Medulla oblongata (tissue), 1 donor: ENCODE measurements at regions not wholly inside any gene's neighbourhood (a gene's known extent, or its start where the extent isn't known, plus 50 kb on each side); places are given as distances from the start of the nearest gene placed in this dataset.
"Not testable (repeated sequence)": the region's sequence is repeated elsewhere in the genome, so short reads cannot be mapped to it uniquely, and the experiment has no call there.

Experiments
- DNase-seq: peaks from one replicate; pipeline ENCODE4 v3.0.0-alpha.2; 2015; ENCODE audit errors: extremely low spot score

DNA sequence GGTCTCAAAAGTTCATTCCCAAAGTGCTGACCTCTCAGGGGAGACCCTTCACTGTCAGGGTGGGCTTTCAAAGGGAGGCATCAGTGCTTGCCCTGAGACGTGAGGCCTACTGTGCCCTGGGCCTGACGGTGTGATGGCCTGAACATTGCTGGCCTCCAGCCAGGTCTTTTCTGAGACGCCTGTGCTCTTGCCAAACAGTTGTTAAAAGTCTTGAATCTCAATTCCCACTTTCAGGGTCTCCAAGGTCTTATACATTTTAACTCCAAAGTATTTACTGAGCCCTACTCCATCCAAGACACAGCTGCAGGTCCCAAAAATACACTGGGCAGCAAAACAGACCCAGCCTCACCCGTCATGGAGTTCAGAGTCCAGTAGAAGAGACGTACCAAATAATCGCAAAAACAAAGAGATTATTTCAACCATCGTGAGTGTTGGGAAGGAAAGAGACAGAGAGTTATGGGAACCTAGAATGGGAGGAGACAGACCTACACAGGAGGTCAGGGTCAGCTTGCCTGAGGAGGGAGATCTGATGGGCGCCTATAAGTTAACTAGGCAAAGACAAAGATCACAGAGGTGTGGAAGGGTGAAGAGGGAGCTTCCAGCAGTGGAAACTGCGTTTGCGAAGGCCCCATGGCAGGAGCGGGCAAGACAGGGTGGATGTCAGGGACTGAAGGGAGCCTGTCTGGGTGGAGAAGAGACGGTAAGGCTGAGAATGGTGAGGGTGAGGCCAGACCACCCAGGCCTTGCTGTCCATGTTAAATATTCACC lies 446.3 kb downstream of the PREX1 start:
- no peak for DNase-seq

DNA sequence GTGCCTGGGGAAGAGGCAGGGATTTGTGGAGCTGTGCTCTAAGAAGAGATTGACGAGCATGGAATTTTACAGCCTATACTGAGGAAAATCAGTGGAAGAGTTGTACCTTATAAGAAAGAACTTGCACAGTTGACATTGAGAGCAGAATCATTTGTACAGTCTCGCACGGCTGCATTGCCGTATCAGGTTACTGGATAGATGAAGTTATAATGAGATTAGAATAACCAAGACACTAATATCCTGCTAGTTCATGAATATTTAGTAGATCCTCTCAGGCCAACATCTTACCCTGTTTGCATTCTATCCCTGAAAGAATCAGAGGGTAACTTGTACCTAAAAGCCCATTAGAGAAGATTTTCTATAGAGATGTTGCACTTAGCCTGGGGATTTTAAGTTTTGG lies 447.1 kb downstream of the PREX1 start:
- no peak for DNase-seq

GRCh38 chr20:48378976-48379675 lies 448.7 kb downstream of the PREX1 start:
- DNase-seq = no peak

GRCh38 chr20:48377940-48378339 lies 449.9 kb downstream of the PREX1 start:
- DNase-seq = no peak

GRCh38 chr20:48375804-48376203 lies 452.0 kb downstream of the PREX1 start:
- no peak for DNase-seq

- no peak for DNase-seq
Observed at GRCh38 chr20:48374991-48375595, 452.7 kb downstream of the PREX1 start.

GRCh38 chr20:48374031-48374907 lies 453.5 kb downstream of the PREX1 start:
- DNase-seq = peak; percentile 45

DNA sequence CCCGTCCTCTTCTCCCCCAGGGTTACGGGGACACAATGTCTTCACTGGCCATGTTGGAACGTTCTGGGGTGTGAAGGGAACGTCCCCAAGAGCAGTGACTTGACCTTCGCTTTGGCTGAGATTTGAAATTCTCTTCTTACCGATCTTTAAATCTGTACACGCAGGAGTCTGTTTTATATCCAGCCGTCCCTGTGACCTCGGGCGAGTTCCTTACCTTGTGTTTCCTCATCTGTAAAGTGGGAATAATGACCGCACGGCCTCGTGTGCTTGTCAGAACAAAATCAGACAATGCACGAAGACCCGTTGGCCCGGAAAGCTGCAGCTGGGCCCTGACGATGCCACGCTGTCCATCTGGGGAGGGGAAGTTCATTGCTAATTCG lies 454.3 kb downstream of the PREX1 start:
- no peak for DNase-seq

DNA sequence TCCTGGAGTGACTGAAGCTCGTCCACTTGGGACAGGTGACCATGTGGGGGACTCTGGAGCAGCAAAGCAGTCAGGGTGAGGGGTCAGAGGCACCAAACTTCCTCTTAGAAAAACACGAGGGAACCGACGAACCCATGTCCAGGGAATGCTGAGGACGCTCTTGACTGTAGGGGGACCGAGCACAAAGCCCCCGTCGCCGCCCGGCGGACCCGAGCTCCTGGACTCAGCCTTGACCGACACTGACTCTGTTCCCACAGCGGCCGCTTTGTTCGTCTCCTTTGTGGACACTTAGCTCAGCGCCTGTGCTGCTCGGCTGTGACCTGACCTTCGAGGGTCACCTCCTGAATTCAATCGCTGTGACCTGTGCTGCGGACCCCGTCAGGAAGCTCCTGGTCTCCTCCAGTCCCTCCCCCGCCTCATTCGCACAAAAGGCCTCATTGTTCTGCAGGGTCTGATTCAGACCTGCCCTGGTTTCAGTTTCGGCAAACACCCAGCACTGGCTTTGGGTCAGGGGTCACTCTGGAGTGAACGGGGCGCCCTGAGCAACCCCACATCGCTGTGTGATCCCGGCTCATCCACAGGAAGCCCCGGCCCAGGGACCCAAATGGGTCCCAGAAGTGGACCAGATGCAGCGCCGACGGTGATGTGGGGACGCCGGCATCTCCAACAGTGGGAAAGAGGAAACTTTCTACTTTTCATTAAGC lies 454.8 kb downstream of the PREX1 start:
- DNase-seq = not testable (repeated sequence)

- DNase-seq = no peak
Observed at GRCh38 chr20:48371211-48371610, 456.6 kb downstream of the PREX1 start.

DNA sequence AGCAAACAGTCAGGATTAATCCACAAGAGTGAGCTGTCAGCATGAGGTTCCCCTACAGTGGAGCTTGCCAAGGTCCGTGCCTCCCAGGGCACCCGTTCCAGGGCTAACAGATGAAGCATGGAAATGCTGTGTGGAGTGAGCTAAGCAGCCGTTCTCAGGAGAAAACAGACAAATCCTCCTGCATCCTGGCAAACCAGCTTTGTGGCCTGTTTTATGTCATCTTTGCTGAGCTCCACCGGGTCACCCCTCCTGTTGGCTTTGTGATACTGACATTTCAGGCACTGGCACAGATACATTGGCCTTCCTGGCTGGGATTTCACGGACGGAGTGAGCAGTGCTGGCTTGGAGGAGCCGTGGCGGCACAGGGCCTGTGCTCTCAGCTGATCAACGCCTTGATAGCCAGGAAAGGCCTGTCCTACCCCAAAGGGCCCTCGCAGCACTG lies 459.2 kb downstream of the PREX1 start:
- peak; percentile 17 for DNase-seq

- DNase-seq = not testable (repeated sequence)
Observed at GRCh38 chr20:48367541-48368358, 460.0 kb downstream of the PREX1 start.

GRCh38 chr20:48366230-48366629 lies 461.6 kb downstream of the PREX1 start:
- DNase-seq = no peak

GRCh38 chr20:48364688-48365421 lies 462.9 kb downstream of the PREX1 start:
- no peak for DNase-seq

- DNase-seq = no peak
Observed at GRCh38 chr20:48364055-48364454, 463.7 kb downstream of the PREX1 start.

- DNase-seq = no peak
Observed at GRCh38 chr20:48360342-48360975, 467.3 kb downstream of the PREX1 start.

GRCh38 chr20:48359692-48360341 lies 468.0 kb downstream of the PREX1 start:
- DNase-seq = no peak

DNA sequence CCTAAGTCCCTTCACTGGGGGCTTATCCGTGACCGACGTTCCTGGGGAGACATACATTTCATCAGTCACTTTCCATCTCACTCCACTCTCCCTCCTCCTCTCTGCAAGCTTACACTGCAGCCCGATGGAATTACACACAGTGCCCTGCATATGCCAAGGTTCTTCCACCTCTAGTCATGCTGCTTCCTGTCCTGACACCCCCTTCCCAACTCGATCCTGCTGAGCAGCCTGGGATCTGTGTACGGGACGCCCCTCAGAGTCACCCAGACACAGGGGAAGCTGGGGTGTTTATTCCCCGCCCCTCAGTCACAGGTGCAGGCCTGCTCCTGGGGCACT lies 468.8 kb downstream of the PREX1 start:
- not testable (repeated sequence) for DNase-seq
